ENCODE measurements at regions not wholly inside any gene's neighbourhood (a gene's known extent, or its start where the extent isn't known, plus 50 kb on each side); places are given as distances from the start of the nearest gene placed in this dataset.

- Histone ChIP-seq H3K79me2 (ENCODE audit: insufficient read depth, low read length) (no peaks in the 10 kb centered on the region), H3K23me2 (ENCODE audit: insufficient read length, low read depth, low read length, poor library complexity, severe bottlenecking) (no peaks in the 10 kb centered on the region), H4K20me1 (ENCODE audit: control insufficient read depth, insufficient read depth, insufficient read length) (no peaks in the 10 kb centered on the region), H2AFZ (ENCODE audit: low read length) (peak overlapping the region; percentile 73), H3K27ac (ENCODE audit: insufficient read length, low read depth, low read length) (no peak overlapping the region), H3K79me1 (ENCODE audit: insufficient read depth, low read depth, low read length, poor library complexity, severe bottlenecking) (no peaks in the 10 kb centered on the region), H2BK120ac (ENCODE audit: low read depth, low read length, poor library complexity, severe bottlenecking) (no peak overlapping the region), H4K5ac (ENCODE audit: insufficient read length, low read depth, low read length) (no peak overlapping the region), H3K4me2 (ENCODE audit: insufficient read depth, insufficient read length, low read length) (no peak overlapping the region), H4K8ac (replicated peaks; ENCODE audit: insufficient read length, low read depth, low read length) (no peak overlapping the region), H4K91ac (ENCODE audit: insufficient read length, low read depth, low read length) (no peak overlapping the region), H3K18ac (ENCODE audit: insufficient read length, low read depth, low read length) (no peak overlapping the region), H3K9me3 (ENCODE audit: control insufficient read depth, low read depth, low read length) (no peaks in the 10 kb centered on the region), H3K56ac (ENCODE audit: insufficient read length, low read depth, low read length) (no peak overlapping the region), H2BK12ac (ENCODE audit: insufficient read length, low read depth, low read length) (no peak overlapping the region), H3K4ac (ENCODE audit: low read depth, low read length) (no peak overlapping the region), H2BK5ac (ENCODE audit: insufficient read length, low read length) (no peak overlapping the region), H3K27me3 (ENCODE audit: insufficient read depth, low read length) (no peaks in the 10 kb centered on the region; the same call in 1 of the 2 replicates), H3K4me1 (ENCODE audit: insufficient read depth, low read length) (no peaks in the 10 kb centered on the region; the same call in 1 of the 2 replicates), H3K23ac (ENCODE audit: insufficient read length, low read depth, low read length) (no peak overlapping the region), H3T11ph (ENCODE audit: low read length) (no peak overlapping the region), H2AK5ac (ENCODE audit: insufficient read length, low read length) (no peak overlapping the region), H3K14ac (ENCODE audit: insufficient read depth, low read length) (no peak overlapping the region), H2BK15ac (ENCODE audit: low read depth, low read length) (no peak overlapping the region), H2BK20ac (ENCODE audit: low read depth, low read length, poor library complexity, severe bottlenecking) (no peak overlapping the region), H3K9ac (ENCODE audit: extremely low read depth, insufficient read length, low read length) (no peak overlapping the region)
- no peak for DNase-seq
- H3K27me3 Mint-ChIP-seq (ENCODE audit: low read depth): peaks cover 42% of the 10 kb centered on the region
- peaks cover 27 to 30% of the 10 kb centered on the region in 2 experiments for H3K4me1 Mint-ChIP-seq
- TF ChIP-seq CTCF (conservative IDR thresholded peaks at IDR 0.05): no peak; the same call in 2 of the 3 replicates
- H3K27ac Mint-ChIP-seq: peak overlapping the region in 1 of 3 experiments; percentile 86; a peak in 2 of 7 replicates
- peaks cover 0 to 2% (median 0%) of the 10 kb centered on the region in 3 experiments; a peak in 2 of 7 replicates for H3K36me3 Mint-ChIP-seq (ENCODE audit: insufficient read depth in 1 of 3, low read depth in 3 of 3)
- H3K9me3 Mint-ChIP-seq: peaks cover 2 to 7% of the 10 kb centered on the region in 2 experiments; a peak in 4 of 5 replicates
- no peak overlapping the region for H3K4me3 Mint-ChIP-seq
- no CpG with 5 or more reads among the region's 7 CpGs for WGBS (ENCODE audit: extremely low coverage, insufficient read length, low lambda C conversion rate)
These were observed 378.7 kb upstream of the MAN1A1 start for GRCh38 chr6:119728220-119728750.

Data from H9 (cell line).